GM10248 (cell line): ENCODE measurements at regions not wholly inside any gene's neighbourhood (a gene's known extent, or its start where the extent isn't known, plus 50 kb on each side); places are given as distances from the start of the nearest gene placed in this dataset.

Source experiments
- CTCF ChIA-PET: fragments of 300-600 bp; sonication (Branson Sonifier 250); formaldehyde crosslinking; extraction: SDS; loops from one replicate; lab custom pipeline; 2021; ENCODE audit warnings: antibody characterized with exemption; lab: Yijun Ruan, JAX
- POLR2A ChIA-PET: fragments of 350-650 bp; sonication (Branson Sonifier 250); formaldehyde crosslinking; extraction: SDS; loops from one replicate; lab custom pipeline; 2020; ENCODE audit warnings: antibody characterized with exemption; lab: Yijun Ruan, JAX
- DNase-seq: peaks from one replicate; pipeline ENCODE4 v3.0.0; 2012; ENCODE audit errors: extremely low spot score
- TF ChIP-seq, protein P1 (sequence below): IDR thresholded peaks from 2 replicates; pipeline ENCODE4 v1.5.1; 2012; ENCODE audit warnings: mild to moderate bottlenecking, low read depth; ENCODE audit errors: extremely low read depth, missing control alignments, control extremely low read depth

DNA sequence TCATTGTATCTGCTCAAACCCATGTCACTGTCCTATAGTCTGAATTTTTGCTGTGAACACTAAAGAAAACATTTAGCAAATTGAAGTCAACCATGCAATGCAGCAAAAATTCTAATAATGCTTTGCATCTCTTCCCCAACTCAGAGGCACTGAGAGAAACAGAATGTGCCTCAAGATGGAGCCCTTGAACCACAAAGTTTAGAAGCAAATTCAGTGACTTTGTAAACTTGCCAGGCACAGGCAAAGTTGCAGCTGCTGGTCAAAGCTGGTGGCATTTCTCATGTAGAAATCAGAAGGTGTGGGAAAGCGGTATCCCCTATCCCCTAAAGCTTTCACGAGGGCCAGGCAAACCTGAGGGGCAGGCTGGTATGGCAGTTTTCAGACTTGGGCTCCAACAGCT, 121.7 kb upstream of the DIPK2B start:
- DNase-seq = no peak
- ChIA-PET CTCF (no interaction called here), POLR2A (no interaction called here)
- TF ChIP-seq, protein P1, sequence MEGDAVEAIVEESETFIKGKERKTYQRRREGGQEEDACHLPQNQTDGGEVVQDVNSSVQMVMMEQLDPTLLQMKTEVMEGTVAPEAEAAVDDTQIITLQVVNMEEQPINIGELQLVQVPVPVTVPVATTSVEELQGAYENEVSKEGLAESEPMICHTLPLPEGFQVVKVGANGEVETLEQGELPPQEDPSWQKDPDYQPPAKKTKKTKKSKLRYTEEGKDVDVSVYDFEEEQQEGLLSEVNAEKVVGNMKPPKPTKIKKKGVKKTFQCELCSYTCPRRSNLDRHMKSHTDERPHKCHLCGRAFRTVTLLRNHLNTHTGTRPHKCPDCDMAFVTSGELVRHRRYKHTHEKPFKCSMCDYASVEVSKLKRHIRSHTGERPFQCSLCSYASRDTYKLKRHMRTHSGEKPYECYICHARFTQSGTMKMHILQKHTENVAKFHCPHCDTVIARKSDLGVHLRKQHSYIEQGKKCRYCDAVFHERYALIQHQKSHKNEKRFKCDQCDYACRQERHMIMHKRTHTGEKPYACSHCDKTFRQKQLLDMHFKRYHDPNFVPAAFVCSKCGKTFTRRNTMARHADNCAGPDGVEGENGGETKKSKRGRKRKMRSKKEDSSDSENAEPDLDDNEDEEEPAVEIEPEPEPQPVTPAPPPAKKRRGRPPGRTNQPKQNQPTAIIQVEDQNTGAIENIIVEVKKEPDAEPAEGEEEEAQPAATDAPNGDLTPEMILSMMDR = no peak

DNA sequence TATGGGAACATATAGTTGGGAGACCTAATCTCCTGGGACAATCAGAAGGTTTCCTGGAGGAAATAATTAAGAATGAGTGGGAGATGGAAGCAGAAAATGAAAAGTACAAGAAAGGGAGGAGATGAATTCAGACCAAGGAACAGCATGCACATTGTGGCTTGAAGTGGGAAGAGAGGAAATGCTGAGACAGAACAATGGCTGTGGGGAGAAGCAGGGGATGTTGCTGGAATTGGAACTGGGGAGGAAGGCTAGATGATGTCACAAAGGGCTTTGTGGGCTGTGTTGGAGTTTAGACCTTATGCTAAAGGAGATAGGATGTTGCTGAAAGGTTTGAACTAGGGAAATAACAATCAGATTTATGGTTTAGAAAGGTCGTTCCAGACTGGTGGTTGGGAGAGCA, 119.5 kb upstream of the DIPK2B start:
- no peak for DNase-seq
- TF ChIP-seq, protein P1 = no peak
- CTCF ChIA-PET = no interaction called here
- POLR2A ChIA-PET = no interaction called here

DNA sequence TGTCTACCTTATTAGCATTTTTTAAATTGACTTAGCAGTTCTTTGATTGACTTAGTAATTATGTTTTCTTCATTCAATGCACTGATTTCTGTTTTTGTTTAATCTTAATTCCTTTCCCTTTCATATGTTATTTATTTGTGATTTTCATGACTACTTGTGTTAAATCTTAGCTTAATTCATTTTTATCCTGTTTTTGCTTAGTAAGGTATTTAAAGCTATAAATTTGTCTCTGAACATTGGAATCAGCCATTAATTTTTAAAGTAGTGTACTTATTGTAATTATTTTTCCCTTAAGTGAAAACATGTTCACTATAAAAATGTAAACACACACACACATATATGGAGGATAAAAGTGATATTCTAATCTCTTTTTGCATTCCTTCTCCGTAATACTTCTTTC, 109.1 kb upstream of the DIPK2B start:
- TF ChIP-seq, protein P1 = no peak
- POLR2A ChIA-PET = no interaction called here
- CTCF ChIA-PET = interaction anchor here (1.0 kb wide), 1 partner anchor 9 kb away, joined by 3 read pairs; no protein-coding TSS in a partner anchor
- no peak for DNase-seq

DNA sequence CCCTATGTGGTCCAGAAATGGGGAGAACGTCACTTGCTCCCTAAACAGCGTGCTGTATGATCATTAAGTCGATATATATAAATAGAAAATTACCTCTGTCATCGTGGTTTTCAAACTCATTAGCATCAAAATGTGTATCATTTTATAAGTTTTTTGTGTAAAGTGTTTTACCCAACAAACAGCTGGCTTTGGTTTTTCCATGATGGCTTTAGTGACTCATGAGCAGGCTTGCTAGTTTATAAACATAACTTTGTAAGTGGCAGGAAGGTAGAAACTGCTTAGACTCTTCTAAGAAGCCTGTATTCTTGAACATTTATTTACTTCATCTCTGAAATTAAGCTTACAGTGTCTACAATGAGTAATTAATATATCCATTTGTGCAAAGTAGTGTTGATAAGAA, 108.4 kb upstream of the DIPK2B start:
- TF ChIP-seq, protein P1 = no peak
- ChIA-PET CTCF (no interaction called here), POLR2A (no interaction called here)
- DNase-seq = no peak

DNA sequence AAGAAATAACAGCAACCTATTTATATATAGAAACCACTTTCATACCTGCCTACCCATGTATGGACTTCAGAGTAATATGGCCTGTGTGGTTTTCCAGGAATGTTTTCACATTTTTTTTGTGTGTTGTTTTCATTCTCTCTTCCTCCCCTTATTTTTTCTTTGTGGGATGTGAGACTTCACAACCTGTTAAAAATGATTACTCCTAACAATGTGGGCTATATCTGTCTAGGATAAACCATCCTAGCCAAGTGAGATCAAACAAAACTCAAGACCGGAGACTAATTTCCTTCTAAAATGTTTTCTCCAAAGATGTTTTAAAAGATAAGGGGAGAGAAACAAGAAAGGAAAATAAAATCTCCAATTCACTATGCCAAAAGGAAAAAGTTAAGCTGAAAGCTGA, 106.1 kb upstream of the DIPK2B start:
- DNase-seq = no peak
- POLR2A ChIA-PET = no interaction called here
- TF ChIP-seq, protein P1 = no peak
- CTCF ChIA-PET = no interaction called here

DNA sequence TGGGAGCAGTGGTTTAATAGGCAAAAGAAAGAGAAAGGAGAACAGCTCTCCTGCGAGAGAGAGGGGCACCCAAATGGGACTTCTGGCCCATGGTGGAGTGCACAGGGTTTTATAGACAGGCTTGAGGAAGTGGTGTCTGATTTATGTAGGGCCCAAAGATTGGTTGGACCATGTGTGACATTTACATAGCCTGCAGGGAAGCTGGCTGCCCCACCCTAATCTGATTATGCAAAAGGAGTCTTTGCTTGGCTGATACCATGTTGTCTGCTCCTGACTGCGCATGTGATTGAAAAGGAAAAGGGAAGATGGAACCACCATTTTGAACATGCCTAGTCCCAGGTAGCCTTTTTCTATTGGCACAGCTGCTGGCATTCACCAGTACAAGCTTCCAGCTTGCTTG, 100.0 kb upstream of the DIPK2B start:
- ChIA-PET CTCF (interaction anchor here (1.2 kb wide), 1 partner anchor 9 kb away, joined by 3 read pairs; no protein-coding TSS in a partner anchor), POLR2A (no interaction called here)
- no peak for DNase-seq
- TF ChIP-seq, protein P1 = no peak
